SK-N-SH treated with all-trans-retinoic acid at 6 μM for 48 hours (cell line): ENCODE measurements at regions not wholly inside any gene's neighbourhood (a gene's known extent, or its start where the extent isn't known, plus 50 kb on each side); places are given as distances from the start of the nearest gene placed in this dataset.

Experiments
- ATAC-seq: fragments of 200-7000 bp; cut with Tn5 transposase; 3 replicates; pipeline ENCODE4 v1.9.1; 2020; ENCODE audit warnings: mild to moderate bottlenecking, moderate library complexity
- ARNTL ChIP-seq: fragments of 450-650 bp; formaldehyde crosslinking; IDR thresholded peaks from 2 replicates; pipeline ENCODE4 v1.5.0; 2020; ENCODE audit warnings: low read depth, mild to moderate bottlenecking, moderate library complexity, borderline replicate concordance
- CSRNP3 ChIP-seq: fragments of 250-450 bp; sonication (Bioruptor Pico); IDR thresholded peaks from 2 replicates; pipeline ENCODE4 v1.5.1; 2021; ENCODE audit warnings: mild to moderate bottlenecking, moderate library complexity
- ESRRG ChIP-seq: fragments of 250-450 bp; sonication (Bioruptor Pico); IDR thresholded peaks from 2 replicates; pipeline ENCODE4 v1.6.1; 2021; ENCODE audit warnings: mild to moderate bottlenecking
- GLIS3 ChIP-seq: fragments of 250-450 bp; sonication (Bioruptor Pico); IDR thresholded peaks from 2 replicates; pipeline ENCODE4 v1.5.0; 2020; ENCODE audit warnings: mild to moderate bottlenecking, moderate library complexity
- ISL1 ChIP-seq: fragments of 250-450 bp; sonication (Bioruptor Pico); IDR thresholded peaks from 2 replicates; pipeline ENCODE4 v2.1.2; 2022; ENCODE audit warnings: mild to moderate bottlenecking, moderate library complexity
- OSR1 ChIP-seq: fragments of 250-450 bp; sonication (Bioruptor Pico); IDR thresholded peaks from 2 replicates; pipeline ENCODE4 v1.8.0; 2022; ENCODE audit warnings: moderate library complexity, mild to moderate bottlenecking, inconsistent platforms
- PATZ1 ChIP-seq: fragments of 250-450 bp; sonication (Bioruptor Pico); IDR thresholded peaks from 2 replicates; pipeline ENCODE4 v1.8.0; 2020; ENCODE audit warnings: mild to moderate bottlenecking, moderate library complexity, borderline replicate concordance
- POU6F1 ChIP-seq: fragments of 250-450 bp; sonication (Bioruptor Pico); IDR thresholded peaks from 2 replicates; pipeline ENCODE4 v1.8.0; 2021; ENCODE audit warnings: low read depth, mild to moderate bottlenecking, moderate library complexity, borderline replicate concordance
- PPARA ChIP-seq: fragments of 250-450 bp; sonication (Bioruptor Pico); IDR thresholded peaks from 2 replicates; pipeline ENCODE4 v1.5.0; 2020; ENCODE audit warnings: mild to moderate bottlenecking, borderline replicate concordance
- RARB ChIP-seq: fragments of 250-450 bp; sonication (Bioruptor Pico); IDR thresholded peaks from 2 replicates; pipeline ENCODE4 v1.8.0; 2021; ENCODE audit warnings: mild to moderate bottlenecking, moderate library complexity
- SNAI2 ChIP-seq: fragments of 250-450 bp; sonication (Bioruptor Pico); IDR thresholded peaks from 2 replicates; pipeline ENCODE4 v1.5.0; 2020; ENCODE audit warnings: mild to moderate bottlenecking, moderate library complexity
- TCF4 ChIP-seq: fragments of 250-450 bp; sonication (Bioruptor Pico); IDR thresholded peaks from 2 replicates; pipeline ENCODE4 v1.8.0; 2021; ENCODE audit warnings: mild to moderate bottlenecking, moderate library complexity, borderline replicate concordance
- TOX ChIP-seq: fragments of 250-450 bp; sonication (Bioruptor Pico); IDR thresholded peaks from 2 replicates; pipeline ENCODE4 v1.8.0; 2021; ENCODE audit warnings: mild to moderate bottlenecking, moderate library complexity, borderline replicate concordance
- TSHZ2 ChIP-seq: fragments of 250-450 bp; sonication (Bioruptor Pico); IDR thresholded peaks from 2 replicates; pipeline ENCODE4 v1.5.0; 2020; ENCODE audit warnings: mild to moderate bottlenecking, moderate library complexity
- ZC3H10 ChIP-seq: fragments of 250-450 bp; sonication (Bioruptor Pico); IDR thresholded peaks from 2 replicates; pipeline ENCODE4 v1.5.1; 2021; ENCODE audit warnings: mild to moderate bottlenecking, moderate library complexity
- ZFP3 ChIP-seq: fragments of 250-450 bp; sonication (Bioruptor Pico); IDR thresholded peaks from 2 replicates; pipeline ENCODE4 v1.5.0; 2020; ENCODE audit warnings: mild to moderate bottlenecking, moderate library complexity
- ZFP30 ChIP-seq: fragments of 450-650 bp; formaldehyde crosslinking; IDR thresholded peaks from 2 replicates; pipeline ENCODE4 v1.5.0; 2022; ENCODE audit warnings: mild to moderate bottlenecking, moderate library complexity
- ZNF565 ChIP-seq: fragments of 450-650 bp; formaldehyde crosslinking; conservative IDR thresholded peaks from 2 replicates; pipeline ENCODE4 v1.5.0; 2020; ENCODE audit warnings: low read depth, mild to moderate bottlenecking, moderate library complexity
- ZNF70 ChIP-seq: fragments of 450-650 bp; formaldehyde crosslinking; IDR thresholded peaks from 2 replicates; pipeline ENCODE4 v1.5.0; 2020; ENCODE audit warnings: mild to moderate bottlenecking, moderate library complexity
- ZNF8 ChIP-seq: fragments of 450-650 bp; formaldehyde crosslinking; IDR thresholded peaks from 2 replicates; pipeline ENCODE4 v1.5.0; 2020; ENCODE audit warnings: mild to moderate bottlenecking, moderate library complexity

GRCh38 chr5:72055636-72056035, 51.6 kb upstream of the MAP1B start:
- ATAC-seq: no peak
- TF ChIP-seq ESRRG (CRISPR knock-in tag) (no peak), ZFP3 (CRISPR knock-in tag) (no peak), ZNF565 (CRISPR knock-in tag) (no peak), ARNTL (CRISPR knock-in tag) (no peak), POU6F1 (CRISPR knock-in tag) (no peak), TCF4 (CRISPR knock-in tag) (no peak), OSR1 (CRISPR knock-in tag) (no peak), ISL1 (CRISPR knock-in tag) (no peak), GLIS3 (no peak), ZNF70 (CRISPR knock-in tag) (no peak), RARB (no peak), SNAI2 (no peak), TSHZ2 (CRISPR knock-in tag) (no peak), ZNF8 (CRISPR knock-in tag) (no peak), ZFP30 (no peak), ZC3H10 (CRISPR knock-in tag) (no peak), CSRNP3 (CRISPR knock-in tag) (no peak), PPARA (no peak), TOX (CRISPR knock-in tag) (no peak), PATZ1 (CRISPR knock-in tag) (no peak)
